Inflammatory macrophage treated with lipopolysaccharide for 4 hours (primary cell): ENCODE measurements at regions not wholly inside any gene's neighbourhood (a gene's known extent, or its start where the extent isn't known, plus 50 kb on each side); places are given as distances from the start of the nearest gene placed in this dataset.
"Not testable (repeated sequence)": the region's sequence is repeated elsewhere in the genome, so short reads cannot be mapped to it uniquely, and the experiment has no call there.

Source experiments
- DNase-seq: peaks from one replicate; pipeline ENCODE4 v3.0.0-alpha.2; 2020

DNA sequence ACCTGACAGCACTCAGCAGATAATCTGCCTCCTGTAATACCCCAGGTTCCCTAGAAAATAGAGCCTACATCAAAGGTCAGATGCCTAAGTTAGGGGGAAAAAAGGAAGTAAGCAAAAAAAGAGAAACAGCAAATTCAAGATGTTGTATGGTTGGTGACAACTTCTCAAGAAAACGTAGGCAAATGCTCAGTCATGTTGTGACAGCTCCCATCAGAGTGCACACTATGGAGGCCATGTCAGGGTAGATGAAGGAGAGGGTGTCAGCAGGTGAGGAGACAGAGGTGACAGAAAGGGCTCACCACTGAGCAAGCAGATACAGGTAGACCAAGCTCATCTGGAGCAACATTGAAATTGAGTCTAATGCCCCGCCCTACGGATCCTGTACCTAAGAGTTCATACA is 356.8 kb upstream of the BRINP1 start:
- DNase-seq: no peak

DNA sequence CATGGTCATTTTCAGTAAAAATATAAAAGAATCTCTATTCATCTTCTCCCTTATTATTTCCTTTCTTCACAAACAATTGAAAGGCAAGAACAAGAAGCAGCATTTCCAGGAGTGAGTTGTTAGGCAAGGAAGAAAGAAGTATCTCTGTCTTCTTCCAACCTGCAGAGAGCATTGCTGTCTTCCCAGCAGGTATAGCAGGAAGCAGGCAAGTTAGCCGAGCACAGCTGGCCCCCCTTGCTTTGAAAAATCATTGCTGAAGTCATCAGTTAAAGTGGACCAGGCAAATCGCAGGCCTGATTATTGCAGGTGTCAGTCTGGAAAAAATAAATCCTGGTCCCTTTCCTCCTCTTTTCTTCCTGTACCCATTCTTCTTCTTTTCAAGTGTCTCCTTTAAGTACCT is 353.1 kb upstream of the BRINP1 start:
- no peak for DNase-seq

DNA sequence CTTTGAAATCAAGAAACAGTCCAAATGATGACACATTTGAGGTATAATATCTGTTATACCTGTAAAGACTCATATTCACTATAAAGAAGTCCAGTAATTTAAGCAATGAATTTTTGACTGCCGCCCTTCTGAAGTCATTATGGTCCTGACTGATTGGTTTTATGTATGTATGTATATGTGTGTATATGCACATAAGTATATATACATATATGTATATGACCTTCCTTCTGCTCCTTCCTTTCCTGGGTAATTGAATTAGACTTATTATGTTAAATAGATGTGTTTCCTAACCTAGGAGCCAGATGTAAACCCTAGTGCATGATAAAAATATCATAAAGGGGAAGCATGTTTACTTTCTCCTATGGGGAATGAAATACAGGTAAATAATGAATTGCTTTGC is 343.1 kb upstream of the BRINP1 start:
- DNase-seq: no peak

DNA sequence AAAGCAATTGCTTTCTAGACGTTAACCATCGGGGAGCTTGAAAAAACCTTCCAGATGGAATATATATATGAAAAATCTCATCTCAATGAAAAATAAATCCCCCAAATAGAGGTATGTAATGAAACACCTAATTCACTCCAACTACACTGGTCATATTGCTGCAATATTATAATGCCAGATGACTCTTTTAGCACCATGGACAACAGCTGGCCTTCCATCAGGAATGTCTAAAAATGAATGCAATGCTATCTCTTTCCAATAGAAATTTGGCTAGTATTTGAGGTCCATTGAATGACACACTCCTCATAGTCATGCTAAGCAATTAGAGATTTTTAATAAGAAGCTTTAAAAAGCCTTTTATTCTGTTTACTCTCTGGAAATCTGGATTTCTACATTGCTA is 340.2 kb upstream of the BRINP1 start:
- no peak for DNase-seq

DNA sequence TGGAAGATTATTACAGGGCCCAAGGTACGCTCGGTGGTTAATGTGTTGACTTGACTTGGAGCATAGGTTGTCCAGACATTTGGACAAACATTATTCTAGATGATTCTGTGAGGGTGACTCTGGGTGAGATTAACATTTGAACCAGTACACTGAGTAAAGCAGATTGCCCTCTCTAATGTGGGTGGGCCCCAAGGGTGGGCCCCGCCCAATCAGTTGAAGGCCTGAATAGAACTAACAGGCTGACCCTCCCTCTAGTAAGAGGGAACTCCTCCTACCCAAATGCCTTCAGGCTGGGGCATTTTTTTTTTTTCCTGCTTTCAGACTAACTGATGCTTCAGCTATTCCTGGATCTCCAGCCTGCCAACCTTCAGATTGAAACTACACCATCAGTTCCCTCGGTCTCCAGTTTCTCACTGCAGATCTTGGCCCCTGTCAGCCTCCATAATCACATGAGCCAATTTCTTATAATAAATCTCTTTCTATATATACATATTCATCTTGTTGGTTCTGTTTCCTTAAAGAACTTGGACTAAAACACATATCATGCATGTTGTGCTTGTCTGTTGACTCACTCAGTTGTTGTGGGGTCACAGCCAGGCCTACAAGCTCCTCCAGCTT is 338.1 kb upstream of the BRINP1 start:
- no peak for DNase-seq

DNA sequence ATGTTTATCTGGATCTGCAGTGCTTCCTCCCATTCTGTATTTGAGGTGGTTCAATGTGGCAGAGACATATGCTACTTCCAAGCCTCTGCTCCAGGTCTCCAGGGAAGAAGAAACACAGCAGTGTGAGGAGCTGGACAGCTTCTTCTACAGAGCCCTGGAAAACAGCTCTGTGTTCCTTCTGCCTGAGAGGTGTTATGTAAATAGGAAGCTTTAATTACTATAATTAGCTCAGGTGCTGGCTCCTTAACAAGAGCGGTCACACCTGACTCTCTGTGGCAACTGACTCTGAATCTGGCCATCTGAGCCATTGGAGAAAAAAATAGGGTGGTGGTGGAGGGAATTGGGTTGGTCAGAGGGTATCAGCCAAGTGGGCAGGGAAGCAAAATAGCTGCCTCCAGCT is 332.4 kb upstream of the BRINP1 start:
- DNase-seq: no peak

DNA sequence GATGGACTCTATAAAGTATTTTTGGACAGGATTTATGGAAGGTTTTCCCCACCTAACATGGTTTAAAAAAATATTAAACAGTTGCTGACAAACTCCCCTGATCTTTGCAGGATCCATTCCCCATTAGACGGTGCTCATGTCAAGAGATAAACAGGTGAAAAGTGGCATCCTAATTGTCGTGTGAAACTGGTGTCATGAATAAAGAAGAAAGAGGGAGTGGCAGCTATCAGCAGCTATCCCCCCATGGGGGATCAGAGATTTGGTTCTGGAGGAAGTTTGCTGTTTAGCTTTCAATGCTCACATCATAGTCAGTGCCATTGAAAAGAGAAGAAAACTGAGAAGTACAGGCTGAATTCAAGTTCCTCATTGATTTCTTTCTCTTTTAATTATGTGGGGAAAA is 329.3 kb upstream of the BRINP1 start:
- no peak for DNase-seq

DNA sequence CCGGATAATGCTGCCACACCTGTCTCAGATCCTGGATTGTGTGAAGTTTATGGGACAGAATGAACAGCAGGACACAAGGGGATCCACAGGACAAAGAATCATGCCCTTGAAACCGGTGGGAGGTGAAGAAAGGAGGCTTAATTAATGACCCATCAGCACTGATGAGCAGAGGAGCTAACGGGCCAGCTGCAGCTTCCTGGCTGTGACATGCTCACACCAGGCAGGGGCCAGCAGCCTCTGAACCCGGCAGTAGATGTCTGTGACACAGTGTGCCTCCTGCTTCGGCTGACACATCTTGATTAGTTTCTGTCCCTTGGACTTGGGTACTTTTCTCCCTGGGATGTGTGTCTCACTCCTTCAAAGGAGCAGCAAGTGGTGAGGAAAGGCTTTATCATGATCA is 328.8 kb upstream of the BRINP1 start:
- no peak for DNase-seq

DNA sequence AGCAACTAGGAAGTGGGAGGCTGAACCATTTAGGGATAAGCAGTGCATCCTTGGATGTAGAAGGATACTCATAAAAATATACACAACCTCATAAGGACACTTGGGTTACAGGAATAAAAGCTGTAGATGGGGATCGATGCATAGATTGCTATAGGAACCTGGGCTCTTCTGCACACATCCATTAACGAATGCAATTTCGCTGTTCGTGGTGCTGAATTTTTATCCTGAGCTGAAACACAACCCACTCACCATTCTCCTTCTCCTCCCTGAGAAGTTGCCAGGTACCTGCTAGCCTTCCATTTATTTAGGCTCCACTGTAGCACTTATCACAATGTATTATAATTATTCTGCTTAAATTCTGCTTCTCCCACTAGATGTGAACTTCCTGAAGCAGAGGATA is 320.6 kb upstream of the BRINP1 start:
- no peak for DNase-seq

DNA sequence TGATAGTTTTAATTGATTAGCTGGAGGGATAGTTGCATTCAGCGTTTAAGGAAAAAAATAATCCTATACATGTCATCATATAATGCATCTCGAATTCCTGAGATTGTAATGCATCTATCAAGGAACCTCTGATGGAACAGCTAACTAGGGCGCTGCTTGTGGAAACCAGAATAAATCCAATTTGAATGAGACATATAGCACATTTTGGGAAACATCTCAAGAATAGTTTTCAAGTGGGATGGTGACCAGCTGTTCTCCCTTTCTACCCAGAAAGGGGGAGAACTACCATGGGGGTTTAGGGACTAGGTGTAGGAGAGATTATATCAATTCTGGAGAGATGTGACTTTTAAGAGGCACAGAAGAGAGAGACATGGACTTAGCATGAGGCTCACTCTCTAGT is 319.3 kb upstream of the BRINP1 start:
- DNase-seq: no peak

DNA sequence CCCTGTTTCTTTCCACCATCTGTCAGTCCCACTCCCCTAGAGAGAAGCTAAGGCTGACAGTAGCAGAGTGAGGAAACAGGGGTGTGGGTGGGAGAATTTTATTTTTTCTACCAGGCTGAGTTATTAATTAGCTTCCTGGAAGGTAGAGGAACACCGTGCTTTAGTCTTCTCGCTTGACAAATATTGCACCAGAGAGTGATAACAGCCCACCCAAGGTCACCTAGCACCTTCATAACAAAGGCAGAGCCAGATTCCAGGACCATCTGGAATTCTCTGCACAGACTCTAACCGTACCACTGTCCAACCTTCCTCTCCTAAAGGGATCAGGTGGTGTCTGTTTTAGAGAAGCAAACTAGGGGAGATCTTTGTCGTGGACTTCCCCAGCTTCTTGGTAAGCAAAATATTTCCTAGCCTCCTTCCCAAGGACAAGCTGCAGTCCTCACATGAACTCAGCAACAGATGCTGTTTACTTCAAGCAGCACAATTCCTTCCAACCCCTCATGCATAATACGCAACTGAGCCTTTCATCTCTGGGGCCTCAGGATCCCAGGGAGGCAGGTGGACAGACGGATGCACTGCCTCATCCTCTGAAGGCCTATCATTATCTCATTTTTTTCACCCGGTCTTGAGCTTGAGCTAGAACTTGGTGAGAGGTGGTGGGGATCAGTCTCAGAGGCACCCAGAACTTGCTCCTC is 308.7 kb upstream of the BRINP1 start:
- no peak for DNase-seq

DNA sequence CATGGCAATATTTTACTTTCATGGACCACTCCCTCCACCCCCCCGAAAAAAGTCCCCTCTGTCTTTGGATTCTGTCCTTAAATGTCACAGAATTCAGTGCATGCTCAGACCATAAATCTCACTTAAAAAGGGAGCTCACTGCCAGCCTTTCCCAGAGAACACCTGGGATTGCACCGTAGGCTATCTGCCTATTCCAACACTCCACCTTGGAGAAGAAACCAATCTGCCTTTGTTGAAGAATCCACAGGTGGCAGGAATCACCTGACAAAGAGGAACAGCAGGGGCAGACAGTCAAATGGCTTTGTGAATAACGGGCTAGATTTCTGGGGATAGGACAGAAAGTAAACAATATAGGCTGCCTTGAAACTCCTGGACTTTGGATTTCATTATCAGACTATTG is 306.7 kb upstream of the BRINP1 start:
- DNase-seq: no peak

DNA sequence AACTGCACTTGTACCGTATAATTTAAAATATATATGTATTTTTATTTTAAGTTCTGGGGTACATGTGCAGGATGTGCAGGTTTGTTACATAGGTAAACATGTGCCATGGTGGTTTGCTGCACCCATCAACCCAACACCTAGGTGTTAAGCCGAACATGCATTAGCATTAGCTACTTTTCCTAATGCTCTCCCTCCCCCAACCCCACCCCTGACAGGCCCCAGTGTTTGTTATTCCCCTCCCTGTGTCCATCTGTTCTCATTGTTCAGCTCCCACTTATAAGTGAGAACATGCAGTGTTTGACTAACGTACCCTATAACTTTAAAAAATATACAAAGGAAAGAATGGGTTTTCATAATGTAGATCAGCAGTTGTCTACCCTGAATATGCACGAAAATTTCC is 303.5 kb upstream of the BRINP1 start:
- DNase-seq: not testable (repeated sequence)

DNA sequence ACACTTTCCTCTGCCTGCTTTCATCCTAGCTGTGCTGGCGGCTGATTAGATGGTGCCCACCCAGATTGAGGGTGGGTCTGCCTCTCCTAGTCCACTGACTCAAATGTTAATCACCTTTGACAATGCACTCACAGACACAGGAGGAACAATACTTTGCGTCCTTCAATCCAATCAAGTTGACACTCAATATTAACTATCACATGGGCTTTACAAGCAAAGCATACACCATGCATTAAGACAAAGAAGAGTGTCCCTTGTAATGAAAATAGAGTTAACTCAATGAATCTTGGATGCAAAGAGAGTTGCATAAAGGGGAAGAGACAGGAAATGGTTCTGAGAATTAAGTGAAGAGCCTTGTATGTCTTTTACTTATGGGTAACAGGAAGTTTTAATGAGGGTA is 298.7 kb upstream of the BRINP1 start:
- DNase-seq: no peak

DNA sequence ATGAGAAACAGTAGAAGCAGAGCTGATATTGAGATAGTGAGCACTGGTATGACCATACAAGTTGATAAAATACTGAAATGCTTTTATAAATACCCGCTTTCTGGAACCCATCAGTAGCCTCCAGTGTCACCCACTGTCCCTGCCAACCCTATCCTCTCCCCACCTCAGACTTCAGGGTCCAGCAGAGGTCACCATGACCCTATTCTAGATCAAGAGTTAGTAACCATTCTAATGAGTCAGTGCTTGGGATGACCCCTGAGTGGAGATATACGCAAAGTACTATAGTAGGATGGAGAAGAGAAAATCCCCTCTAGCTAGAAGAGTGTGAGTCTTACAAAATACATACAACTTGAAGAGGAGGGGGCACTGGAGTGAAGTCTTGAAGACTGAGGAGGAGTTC is 297.9 kb upstream of the BRINP1 start:
- no peak for DNase-seq

DNA sequence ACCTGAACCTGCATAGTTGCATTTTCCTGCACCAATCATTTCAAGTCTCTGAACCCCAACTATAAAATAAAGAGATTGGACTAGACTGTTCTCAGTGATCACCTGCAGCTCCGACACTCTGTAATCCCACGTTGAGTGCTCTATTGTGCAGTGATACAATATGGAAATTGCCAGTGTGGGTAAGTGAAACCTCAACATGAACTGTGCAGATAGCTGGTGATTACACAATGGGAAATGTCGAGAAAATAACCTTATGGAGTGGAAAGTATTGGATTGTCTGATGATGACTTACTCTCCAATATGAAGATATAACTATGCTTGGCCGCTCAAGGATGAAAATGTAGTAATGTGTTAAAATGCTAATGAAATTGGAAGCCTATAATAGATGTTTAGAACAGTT is 293.1 kb upstream of the BRINP1 start:
- DNase-seq: no peak

DNA sequence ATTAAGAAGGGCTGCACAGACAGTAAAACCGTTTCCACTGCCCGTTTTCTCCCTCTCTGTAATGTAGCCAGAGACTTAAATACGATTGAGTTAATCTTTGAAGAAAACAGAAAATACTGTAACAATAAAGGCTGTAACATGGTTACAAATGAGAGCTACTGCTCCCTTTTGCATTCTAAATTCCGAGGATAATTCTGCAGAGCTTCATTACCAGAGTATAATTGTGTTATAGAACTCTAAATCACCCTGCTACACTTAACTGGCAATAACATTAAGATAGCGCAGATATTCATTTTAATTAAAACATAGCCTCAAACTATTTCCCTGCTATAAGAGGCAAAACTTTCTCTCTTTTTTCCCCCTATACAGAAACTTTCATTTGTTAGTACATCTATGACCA is 283.7 kb upstream of the BRINP1 start:
- DNase-seq: no peak

DNA sequence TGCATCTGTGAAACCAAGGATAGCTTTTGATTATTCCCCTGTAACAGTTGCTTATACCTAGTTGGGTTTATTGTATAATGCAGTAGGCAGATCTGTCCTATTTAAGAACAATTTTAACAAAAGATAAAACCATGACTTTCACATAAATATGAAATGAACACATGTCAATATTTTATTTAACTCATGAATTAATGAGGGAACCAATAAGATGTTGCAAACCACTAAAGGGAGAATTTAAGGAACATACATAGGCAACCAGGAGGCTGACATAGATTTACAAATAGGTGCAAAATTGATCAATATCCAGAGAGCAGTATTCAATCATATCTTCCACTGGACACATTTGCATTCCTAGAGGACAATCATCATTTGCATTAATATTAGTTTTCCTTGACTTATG is 280.0 kb upstream of the BRINP1 start:
- no peak for DNase-seq

DNA sequence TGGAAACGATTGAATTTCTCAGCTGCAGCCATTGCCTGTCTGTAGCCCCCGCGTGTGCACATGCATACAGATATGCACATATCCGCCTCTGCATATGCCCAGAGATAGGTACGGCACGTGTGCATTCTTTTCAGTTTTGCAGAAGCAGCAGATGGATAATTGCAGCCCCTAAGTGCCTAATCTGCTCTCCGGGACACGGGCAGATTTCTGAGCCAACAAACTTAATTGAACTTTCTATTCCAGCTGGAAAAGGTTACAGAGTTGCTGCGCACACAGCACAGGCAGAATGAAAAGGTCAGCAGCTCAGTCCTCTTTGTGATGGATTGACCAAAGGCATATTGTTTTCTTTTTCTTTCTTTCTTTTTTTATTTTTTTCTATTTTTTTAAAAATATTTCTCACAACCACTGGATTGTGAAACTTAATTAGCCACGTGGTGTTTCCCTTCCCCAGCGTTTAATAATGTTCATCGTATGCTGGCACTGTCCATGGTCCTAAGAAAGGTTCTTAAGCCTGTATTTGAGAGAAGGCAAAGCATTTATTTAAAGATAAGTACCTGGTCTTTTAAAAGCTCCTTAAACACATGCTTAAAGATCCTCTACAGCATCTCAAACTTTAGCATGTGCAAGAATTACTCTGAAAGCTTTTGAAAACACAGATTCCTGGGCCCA is 270.2 kb upstream of the BRINP1 start:
- DNase-seq: no peak

DNA sequence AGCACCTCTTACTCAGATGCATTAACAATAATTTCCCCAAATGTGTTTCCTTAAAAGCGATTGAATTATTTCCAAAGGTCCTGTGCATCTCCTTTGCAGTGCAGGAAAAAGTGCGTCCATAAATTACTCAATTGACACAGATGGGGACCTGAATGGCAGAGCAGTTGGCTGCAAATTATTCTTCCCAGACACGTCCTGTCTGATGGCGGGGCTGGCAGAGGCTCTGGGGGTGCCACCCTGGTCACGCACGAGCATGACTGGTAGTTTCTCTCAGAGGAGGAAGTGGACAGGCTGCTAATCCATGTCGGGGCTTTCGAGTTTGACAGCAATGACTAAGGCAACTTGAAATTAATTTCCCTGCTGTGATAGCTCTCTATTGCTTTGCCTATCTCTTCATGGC is 264.8 kb upstream of the BRINP1 start:
- DNase-seq: no peak

DNA sequence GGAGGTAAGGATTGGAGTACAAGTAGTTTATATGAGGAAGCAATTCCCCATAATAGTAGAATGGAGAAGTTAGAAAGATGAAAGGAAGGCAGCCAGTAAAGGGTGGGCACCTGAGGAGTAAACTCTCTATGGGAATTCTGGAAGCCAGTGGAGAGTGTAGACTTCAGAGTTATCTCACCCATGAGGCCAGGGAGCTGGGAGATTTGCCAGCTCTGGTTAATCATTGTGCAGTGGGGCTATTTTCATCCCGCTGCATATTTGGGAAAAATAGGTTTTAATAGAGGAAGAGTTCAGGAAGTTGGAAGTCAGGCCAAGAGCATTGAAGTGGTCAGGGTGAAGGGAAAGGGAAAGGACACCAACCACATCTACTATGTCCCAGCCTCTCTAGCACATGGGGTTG is 242.3 kb upstream of the BRINP1 start:
- DNase-seq: no peak

DNA sequence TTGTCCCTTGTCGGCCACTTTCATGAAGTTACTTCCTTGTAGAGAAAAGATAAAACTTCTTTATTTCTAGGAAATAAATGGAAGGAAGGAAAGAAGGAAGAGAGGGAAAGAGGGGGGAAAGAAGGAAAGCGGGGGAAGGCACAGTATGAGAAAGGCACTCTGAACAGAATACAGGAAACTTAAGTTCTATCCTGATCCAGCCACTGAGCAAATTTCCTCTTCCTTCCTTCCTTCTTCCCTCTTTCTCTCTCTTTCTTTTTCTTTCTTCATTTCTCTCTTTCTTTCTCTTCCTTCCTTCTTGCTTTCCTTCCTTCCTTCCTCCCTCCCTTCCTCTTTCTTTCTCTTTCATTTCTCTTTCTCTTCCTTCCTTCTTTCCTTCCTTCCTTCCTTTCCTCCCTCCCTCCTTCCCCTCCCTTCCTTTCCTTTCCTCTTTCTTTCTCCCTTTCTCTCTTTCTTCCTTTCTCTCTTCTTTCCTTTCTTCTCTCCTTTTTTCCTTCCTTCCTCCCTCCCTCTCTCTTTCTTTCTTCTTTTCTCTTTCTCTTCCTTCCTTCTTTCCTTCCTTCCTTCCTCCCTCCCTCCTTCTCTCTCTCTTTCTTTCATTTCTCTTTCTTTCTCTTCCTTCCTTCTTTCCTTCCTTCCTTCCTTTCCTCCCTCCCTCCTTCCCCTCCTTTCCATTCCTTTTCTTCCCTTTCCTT is 240.2 kb upstream of the BRINP1 start:
- no peak for DNase-seq

DNA sequence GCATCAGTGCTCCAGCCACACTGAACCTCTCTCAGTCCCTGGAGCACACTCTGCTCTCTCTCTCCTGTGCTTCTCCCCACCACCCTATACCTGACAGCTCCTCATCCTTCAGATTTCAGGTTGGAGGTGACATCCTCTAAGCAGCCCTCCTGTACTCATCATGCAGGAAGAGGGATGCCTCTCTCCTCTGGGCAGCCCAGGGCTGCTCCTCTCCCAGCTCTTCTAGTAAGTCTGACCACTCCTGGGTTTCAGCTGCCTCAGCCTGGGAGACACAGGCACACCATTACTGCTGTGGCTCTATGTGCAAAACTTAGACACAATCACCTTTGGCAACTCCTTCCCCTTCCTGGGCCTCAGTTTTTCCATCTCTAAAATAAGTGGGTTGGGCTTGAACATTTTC is 232.4 kb upstream of the BRINP1 start:
- no peak for DNase-seq

DNA sequence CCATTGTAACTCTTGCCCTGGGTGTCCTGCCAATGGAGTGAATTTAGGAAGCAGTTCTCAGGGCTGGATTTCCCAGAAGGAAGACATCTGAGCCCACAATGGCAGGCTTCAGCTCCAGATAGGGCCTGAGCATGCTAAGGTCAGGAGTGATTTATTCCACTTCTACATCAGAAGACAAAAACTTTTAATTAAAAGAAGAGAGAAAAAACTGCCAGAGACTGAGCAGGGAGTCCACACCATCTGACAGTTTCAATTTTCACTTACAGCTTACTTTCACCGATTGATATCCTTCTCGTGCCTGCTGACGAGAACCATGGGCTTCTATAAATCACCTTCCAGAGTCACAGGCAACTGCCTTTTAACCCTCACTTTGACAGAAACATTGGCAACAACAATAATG is 228.3 kb upstream of the BRINP1 start:
- DNase-seq: no peak
